ENCODE measurements at regions not wholly inside any gene's neighbourhood (a gene's known extent, or its start where the extent isn't known, plus 50 kb on each side); places are given as distances from the start of the nearest gene placed in this dataset.

DNA sequence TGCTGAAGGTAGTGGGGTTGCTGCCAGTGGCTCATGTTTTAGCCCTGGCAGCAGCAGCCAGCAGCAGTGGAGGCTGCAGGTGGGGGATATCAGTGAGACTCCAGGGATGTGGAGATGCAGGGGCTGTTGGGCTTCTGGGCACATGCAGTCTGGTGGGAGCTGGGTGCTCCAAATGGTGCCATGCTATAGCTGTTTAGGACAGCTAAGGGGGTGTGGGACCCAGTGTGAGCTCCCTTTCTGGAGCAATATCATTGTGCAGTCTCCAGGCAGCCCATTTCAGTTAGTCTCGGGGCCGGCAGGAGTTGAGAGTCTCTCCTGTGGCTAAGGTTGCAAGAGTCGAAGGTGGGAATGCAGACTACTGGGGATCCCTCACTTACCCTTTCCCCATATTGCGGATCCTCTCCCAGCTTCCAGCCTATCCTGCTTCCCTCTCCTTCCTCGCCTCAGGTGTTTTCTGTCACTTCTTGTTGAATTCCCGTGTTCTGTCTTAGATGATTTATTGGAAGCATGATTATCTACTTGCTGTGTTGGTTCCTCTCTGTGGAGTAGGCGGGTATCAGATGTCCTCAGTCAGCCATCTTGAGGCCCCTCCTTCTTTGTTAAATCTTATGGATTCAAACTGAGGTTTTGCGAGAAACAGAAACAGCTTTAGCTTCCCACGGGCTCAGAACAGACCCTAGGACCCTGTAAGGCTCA is 112.0 kb downstream of the FAM43A start (continued):
- TF ChIP-seq ZBTB10 (CRISPR knock-in tag; IDR thresholded peaks at IDR 0.05; ENCODE audit: borderline replicate concordance) = no peak
- TF ChIP-seq MATR3 (CRISPR knock-in tag; IDR thresholded peaks at IDR 0.05) = no peak
- TF ChIP-seq, protein P1, sequence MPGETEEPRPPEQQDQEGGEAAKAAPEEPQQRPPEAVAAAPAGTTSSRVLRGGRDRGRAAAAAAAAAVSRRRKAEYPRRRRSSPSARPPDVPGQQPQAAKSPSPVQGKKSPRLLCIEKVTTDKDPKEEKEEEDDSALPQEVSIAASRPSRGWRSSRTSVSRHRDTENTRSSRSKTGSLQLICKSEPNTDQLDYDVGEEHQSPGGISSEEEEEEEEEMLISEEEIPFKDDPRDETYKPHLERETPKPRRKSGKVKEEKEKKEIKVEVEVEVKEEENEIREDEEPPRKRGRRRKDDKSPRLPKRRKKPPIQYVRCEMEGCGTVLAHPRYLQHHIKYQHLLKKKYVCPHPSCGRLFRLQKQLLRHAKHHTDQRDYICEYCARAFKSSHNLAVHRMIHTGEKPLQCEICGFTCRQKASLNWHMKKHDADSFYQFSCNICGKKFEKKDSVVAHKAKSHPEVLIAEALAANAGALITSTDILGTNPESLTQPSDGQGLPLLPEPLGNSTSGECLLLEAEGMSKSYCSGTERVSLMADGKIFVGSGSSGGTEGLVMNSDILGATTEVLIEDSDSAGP (CRISPR knock-in tag; IDR thresholded peaks at IDR 0.05; ENCODE audit: borderline replicate concordance) = no peak

- H4K20me1 ChIP-seq (ENCODE audit: insufficient read depth, low read length) = no peaks in the 10 kb centered on the region
- no peak overlapping the region for H3K4me3 ChIP-seq (replicated peaks in 1 of 3; ENCODE audit: insufficient read depth in 1 of 3, low read depth in 2 of 3, low read length in 3 of 3)
- intact Hi-C loops (cut with micrococcal nuclease; ENCODE audit: unreplicated experiment) = no loop called here
- peaks cover 8 to 41% of the 10 kb centered on the region in 2 experiments for H3K27me3 ChIP-seq (ENCODE audit: control insufficient read depth in 1 of 2, insufficient read depth in 2 of 2, low read length in 2 of 2)
- H3K9me3 ChIP-seq (ENCODE audit: low read length) = no peaks in the 10 kb centered on the region
- H3K4me1 ChIP-seq (ENCODE audit: insufficient read depth, low read length) = no peaks in the 10 kb centered on the region
- FAIRE-seq = no peak
- no peak for DNase-seq (ENCODE audit: low spot score)
- H3K36me3 ChIP-seq (replicated peaks in 1 of 2; ENCODE audit: control insufficient read depth in 1 of 2, insufficient read depth in 2 of 2, low read length in 2 of 2) = no peaks in the 10 kb centered on the region
- no peaks in the 10 kb centered on the region for H3K79me2 ChIP-seq (ENCODE audit: insufficient read depth, low read length)
- POLR2A ChIA-PET = no interaction called here
- H2AFZ ChIP-seq (ENCODE audit: low read length) = no peak overlapping the region
- H3K4me2 ChIP-seq (ENCODE audit: low read depth, low read length) = no peak overlapping the region
- 46% methylated on average over 5 of the region's 5 CpGs for WGBS (ENCODE audit: low lambda C conversion rate)
- no peak overlapping the region for H3K27ac ChIP-seq (ENCODE audit: extremely low read length, insufficient read depth, low read length)
- in situ Hi-C loops (cut with HindIII; ENCODE audit: extremely low pct_ligation_motif_present, low pct_unique_long_range_greater_than_20kb) = no loop called here
- no peak for ATAC-seq
- CTCF ChIA-PET (ENCODE audit: low intra/inter-chr PET ratio, low total read pairs) = no interaction called here
- BruUV-seq (replicated peaks) = no TSS peak
- H3K9ac ChIP-seq (ENCODE audit: insufficient read depth, low read depth, low read length) = no peak overlapping the region
- TF ChIP-seq, protein P2, sequence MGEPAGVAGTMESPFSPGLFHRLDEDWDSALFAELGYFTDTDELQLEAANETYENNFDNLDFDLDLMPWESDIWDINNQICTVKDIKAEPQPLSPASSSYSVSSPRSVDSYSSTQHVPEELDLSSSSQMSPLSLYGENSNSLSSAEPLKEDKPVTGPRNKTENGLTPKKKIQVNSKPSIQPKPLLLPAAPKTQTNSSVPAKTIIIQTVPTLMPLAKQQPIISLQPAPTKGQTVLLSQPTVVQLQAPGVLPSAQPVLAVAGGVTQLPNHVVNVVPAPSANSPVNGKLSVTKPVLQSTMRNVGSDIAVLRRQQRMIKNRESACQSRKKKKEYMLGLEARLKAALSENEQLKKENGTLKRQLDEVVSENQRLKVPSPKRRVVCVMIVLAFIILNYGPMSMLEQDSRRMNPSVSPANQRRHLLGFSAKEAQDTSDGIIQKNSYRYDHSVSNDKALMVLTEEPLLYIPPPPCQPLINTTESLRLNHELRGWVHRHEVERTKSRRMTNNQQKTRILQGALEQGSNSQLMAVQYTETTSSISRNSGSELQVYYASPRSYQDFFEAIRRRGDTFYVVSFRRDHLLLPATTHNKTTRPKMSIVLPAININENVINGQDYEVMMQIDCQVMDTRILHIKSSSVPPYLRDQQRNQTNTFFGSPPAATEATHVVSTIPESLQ (CRISPR knock-in tag; conservative IDR thresholded peaks at IDR 0.05) = no peak
- TF ChIP-seq ZNF577 (CRISPR knock-in tag; IDR thresholded peaks at IDR 0.05; ENCODE audit: borderline replicate concordance, low read depth) = no peak
- TF ChIP-seq, protein P3, sequence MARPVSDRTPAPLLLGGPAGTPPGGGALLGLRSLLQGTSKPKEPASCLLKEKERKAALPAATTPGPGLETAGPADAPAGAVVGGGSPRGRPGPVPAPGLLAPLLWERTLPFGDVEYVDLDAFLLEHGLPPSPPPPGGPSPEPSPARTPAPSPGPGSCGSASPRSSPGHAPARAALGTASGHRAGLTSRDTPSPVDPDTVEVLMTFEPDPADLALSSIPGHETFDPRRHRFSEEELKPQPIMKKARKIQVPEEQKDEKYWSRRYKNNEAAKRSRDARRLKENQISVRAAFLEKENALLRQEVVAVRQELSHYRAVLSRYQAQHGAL (CRISPR knock-in tag; IDR thresholded peaks at IDR 0.05; ENCODE audit: not compliant biosample characterization) = no peak
- TF ChIP-seq, protein P4, sequence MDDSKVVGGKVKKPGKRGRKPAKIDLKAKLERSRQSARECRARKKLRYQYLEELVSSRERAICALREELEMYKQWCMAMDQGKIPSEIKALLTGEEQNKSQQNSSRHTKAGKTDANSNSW (CRISPR knock-in tag; IDR thresholded peaks at IDR 0.05; ENCODE audit: borderline replicate concordance) = no peak
- TF ChIP-seq ZMYM3 (CRISPR knock-in tag; IDR thresholded peaks at IDR 0.05) = no peak
- TF ChIP-seq MLLT10 (CRISPR knock-in tag; IDR thresholded peaks at IDR 0.05) = no peak
- TF ChIP-seq TOPORS (CRISPR knock-in tag; IDR thresholded peaks at IDR 0.05) = no peak
- TF ChIP-seq SALL1 (CRISPR knock-in tag; IDR thresholded peaks at IDR 0.05) = no peak
- TF ChIP-seq ZFP62 (CRISPR knock-in tag; IDR thresholded peaks at IDR 0.05) = no peak
- no peak for TF ChIP-seq ZNF652 (CRISPR knock-in tag; IDR thresholded peaks at IDR 0.05; ENCODE audit: borderline replicate concordance, low read depth)
- no peak for TF ChIP-seq HOXA7 (CRISPR knock-in tag; IDR thresholded peaks at IDR 0.05)
- TF ChIP-seq REXO4 (CRISPR knock-in tag; IDR thresholded peaks at IDR 0.05; ENCODE audit: borderline replicate concordance) = no peak
- no peak for TF ChIP-seq ZFP41 (CRISPR knock-in tag; IDR thresholded peaks at IDR 0.05; ENCODE audit: borderline replicate concordance)
Measured at GRCh38 chr3:194798486-194798885, 112.8 kb downstream of the FAM43A start.
